LHCN-M2 (cell line): ENCODE measurements at regions not wholly inside any gene's neighbourhood (a gene's known extent, or its start where the extent isn't known, plus 50 kb on each side); places are given as distances from the start of the nearest gene placed in this dataset.
"Not testable (repeated sequence)": the region's sequence is repeated elsewhere in the genome, so short reads cannot be mapped to it uniquely, and the experiment has no call there.

ENCODE experiments used
- DNase-seq: peaks from one replicate; pipeline ENCODE4 v3.0.0-alpha.2; 2012; ENCODE audit warnings: low read depth

- no peak for DNase-seq
Measured at GRCh38 chr10:130351466-130352290, 215.5 kb downstream of the GLRX3 start.

GRCh38 chr10:130352291-130352645 is 216.1 kb downstream of the GLRX3 start:
- no peak for DNase-seq

GRCh38 chr10:130353928-130354572 is 217.9 kb downstream of the GLRX3 start:
- DNase-seq: no peak

- no peak for DNase-seq
Measured at GRCh38 chr10:130354573-130354954, 218.4 kb downstream of the GLRX3 start.

- no peak for DNase-seq
Measured at GRCh38 chr10:130354976-130355795, 219.0 kb downstream of the GLRX3 start.

GRCh38 chr10:130356429-130356828 is 220.2 kb downstream of the GLRX3 start:
- not testable (repeated sequence) for DNase-seq

GRCh38 chr10:130357226-130357625 is 221.0 kb downstream of the GLRX3 start:
- no peak for DNase-seq

- DNase-seq: no peak
Measured at GRCh38 chr10:130357951-130358350, 221.8 kb downstream of the GLRX3 start.

- DNase-seq: no peak
Measured at GRCh38 chr10:130358981-130359650, 222.9 kb downstream of the GLRX3 start.

GRCh38 chr10:130359711-130360110 is 223.5 kb downstream of the GLRX3 start:
- no peak for DNase-seq

GRCh38 chr10:130360826-130361311 is 224.7 kb downstream of the GLRX3 start:
- DNase-seq: peak; percentile 2

- no peak for DNase-seq
Measured at GRCh38 chr10:130361351-130362105, 225.3 kb downstream of the GLRX3 start.

- DNase-seq: no peak
Measured at GRCh38 chr10:130362308-130362761, 226.1 kb downstream of the GLRX3 start.

GRCh38 chr10:130363051-130363450 is 226.9 kb downstream of the GLRX3 start:
- no peak for DNase-seq

GRCh38 chr10:130363899-130364445 is 227.8 kb downstream of the GLRX3 start:
- DNase-seq: no peak

GRCh38 chr10:130364631-130365411 is 228.6 kb downstream of the GLRX3 start:
- DNase-seq: no peak

- DNase-seq: no peak
Measured at GRCh38 chr10:130368761-130369560, 232.8 kb downstream of the GLRX3 start.

- DNase-seq: no peak
Measured at GRCh38 chr10:130369645-130370381, 233.6 kb downstream of the GLRX3 start.
